Pancreas (tissue), 10 donors: ENCODE measurements at regions not wholly inside any gene's neighbourhood (a gene's known extent, or its start where the extent isn't known, plus 50 kb on each side); places are given as distances from the start of the nearest gene placed in this dataset.
A peak's percentile ranks its signal among the peaks of the same experiment; 100 is the strongest.

Experiments
- ATAC-seq, 4 donors: fragments of 200-7000 bp; cut with Tn5 transposase; one replicate each; pipeline versions ENCODE4 v1.8.0 to v1.9.1; 2020; ENCODE audit warnings: mild to moderate bottlenecking in 4 of 4, moderate library complexity in 4 of 4
- DNase-seq, 6 donors: peaks; one replicate each; pipeline ENCODE4 v3.0.0-alpha.2; 2020
- FAIRE-seq: peaks from 2 replicates; lab custom pipeline; 2012; peaks lifted over from hg19 to GRCh38; lab: Jason Lieb, UNC
- H3K27ac ChIP-seq, 4 donors: fragments of 200-600 bp; sonication (generic); 1 replicate in 3 of 4; 2 replicates in 1 of 4; pipeline versions ENCODE4 v1.5.0 to v1.8.0; 2020
- H3K27me3 ChIP-seq, 4 donors: fragments of 200-600 bp; one replicate each; pipeline ENCODE4 v1.8.0; 2021
- H3K36me3 ChIP-seq, 3 donors: fragments of 200-600 bp; sonication (generic) in 1 of 3; one replicate each; pipeline versions ENCODE4 v1.5.0 to v1.8.0; 2020 to 2021
- H3K4me1 ChIP-seq, 3 donors: fragments of 200-600 bp; one replicate each; pipeline ENCODE4 v1.8.0; 2021
- H3K4me3 ChIP-seq, 4 donors: fragments of 200-600 bp; sonication (generic) in 2 of 4; one replicate each; pipeline versions ENCODE4 v1.5.0 to v1.8.0; 2020 to 2021
- H3K9me3 ChIP-seq, 4 donors: fragments of 200-600 bp; one replicate each; pipeline ENCODE4 v1.8.0; 2021
- WGBS, 2 donors: extraction: QIAGEN DNeasy Blood & Tissue Kit; methylation state at CpG; one replicate each; pipeline ENCODE4 v1.1.7; 2013; 5-methylcytosine and 5-hydroxymethylcytosine counted together
- intact Hi-C, 3 donors: fragments of 100-400 bp; cut with DNase I; formaldehyde crosslinking; loops; one replicate each; pipeline versions ENCODE4 v1.11.1 to v1.14.2; 2022
- TF ChIP-seq, protein P1 (sequence below), 4 donors: fragments of 200-600 bp; sonication (generic) in 3 of 4; IDR thresholded peaks; one replicate each; pipeline versions ENCODE4 v1.5.0 to v1.8.0; 2021; ENCODE audit warnings: antibody characterized with exemption in 4 of 4
- donor health status: healthy with polysubstance abuse.
- donor health status: DM: no; HTN: no; CAD: no; lungs with moderate emphysema.
- donor health status: DM: no; HTN: no; CAD: no.
- donor health status: control.
- donor health status: control.
- donor health status: Bipolar disorder and iron deficiency.
- donor health status: DM: yes; HTN: yes; CAD: no.
- donor health status: DM: no; HTN: no; CAD: no.
- donor health status: DM: no; HTN: no; CAD: no.
- donor health status: DM: yes; HTN: yes; CAD: no.

DNA sequence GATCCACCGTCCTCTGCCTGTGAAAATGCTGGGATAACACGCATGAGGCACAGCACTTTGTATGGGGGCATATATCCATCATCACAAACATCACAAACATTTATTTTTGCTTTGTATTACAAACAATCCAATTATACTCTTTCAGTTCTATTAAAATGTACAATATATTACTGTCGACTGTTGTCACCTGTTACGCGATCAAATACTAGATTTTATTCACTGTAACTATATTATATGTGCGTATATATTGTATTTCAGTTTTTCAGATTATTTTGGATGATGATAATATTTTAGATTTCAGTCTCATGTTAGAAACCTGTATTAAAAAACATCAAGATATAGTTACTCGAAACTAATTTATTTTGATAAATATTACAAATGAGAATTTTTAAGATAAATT is 998.3 kb downstream of the EFNB2 start:
- TF ChIP-seq, protein P1, sequence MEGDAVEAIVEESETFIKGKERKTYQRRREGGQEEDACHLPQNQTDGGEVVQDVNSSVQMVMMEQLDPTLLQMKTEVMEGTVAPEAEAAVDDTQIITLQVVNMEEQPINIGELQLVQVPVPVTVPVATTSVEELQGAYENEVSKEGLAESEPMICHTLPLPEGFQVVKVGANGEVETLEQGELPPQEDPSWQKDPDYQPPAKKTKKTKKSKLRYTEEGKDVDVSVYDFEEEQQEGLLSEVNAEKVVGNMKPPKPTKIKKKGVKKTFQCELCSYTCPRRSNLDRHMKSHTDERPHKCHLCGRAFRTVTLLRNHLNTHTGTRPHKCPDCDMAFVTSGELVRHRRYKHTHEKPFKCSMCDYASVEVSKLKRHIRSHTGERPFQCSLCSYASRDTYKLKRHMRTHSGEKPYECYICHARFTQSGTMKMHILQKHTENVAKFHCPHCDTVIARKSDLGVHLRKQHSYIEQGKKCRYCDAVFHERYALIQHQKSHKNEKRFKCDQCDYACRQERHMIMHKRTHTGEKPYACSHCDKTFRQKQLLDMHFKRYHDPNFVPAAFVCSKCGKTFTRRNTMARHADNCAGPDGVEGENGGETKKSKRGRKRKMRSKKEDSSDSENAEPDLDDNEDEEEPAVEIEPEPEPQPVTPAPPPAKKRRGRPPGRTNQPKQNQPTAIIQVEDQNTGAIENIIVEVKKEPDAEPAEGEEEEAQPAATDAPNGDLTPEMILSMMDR (IDR thresholded peaks at IDR 0.05) = no peak
- no peak overlapping the region for H3K4me3 ChIP-seq
- H3K9me3 ChIP-seq = no peaks in the 10 kb centered on the region
- no peaks in the 10 kb centered on the region for H3K4me1 ChIP-seq
- no peaks in the 10 kb centered on the region for H3K36me3 ChIP-seq
- intact Hi-C loops = no loop called here
- no peak overlapping the region for H3K27ac ChIP-seq
- 68 to 77% methylated on average over 7 of the region's 7 CpGs for WGBS, 2 donors
- H3K27me3 ChIP-seq = peaks cover 0 to 5% (median 0%) of the 10 kb centered on the region in 4 donors
- FAIRE-seq (peak; percentile 70), DNase-seq (no peak), ATAC-seq (no peak)

DNA sequence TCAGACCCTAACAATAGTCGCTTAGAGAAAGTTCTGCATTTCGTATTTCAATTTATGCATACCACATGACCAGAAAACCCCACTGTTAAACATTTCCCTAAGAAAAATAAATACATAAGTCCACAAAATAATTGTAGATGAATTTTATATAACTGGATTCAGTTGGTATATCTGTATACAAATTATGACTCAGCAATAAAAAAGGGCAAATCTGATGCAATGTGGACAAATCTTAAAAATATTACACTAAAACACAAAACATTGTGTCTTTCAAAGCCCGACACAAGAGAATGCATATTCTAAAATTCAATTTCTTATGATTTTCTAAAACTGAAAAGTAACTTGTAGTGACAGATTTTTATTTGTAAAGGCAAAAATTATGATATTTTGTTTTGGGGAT is 1005.0 kb downstream of the EFNB2 start:
- H3K4me1 ChIP-seq = no peaks in the 10 kb centered on the region
- ATAC-seq = no peak
- intact Hi-C loops = no loop called here
- no peak for DNase-seq
- no peaks in the 10 kb centered on the region for H3K9me3 ChIP-seq
- TF ChIP-seq, protein P1 (IDR thresholded peaks at IDR 0.05) = no peak
- H3K4me3 ChIP-seq = no peak overlapping the region
- peaks cover 0 to 4% (median 0%) of the 10 kb centered on the region in 4 donors for H3K27me3 ChIP-seq
- no peaks in the 10 kb centered on the region for H3K36me3 ChIP-seq
- FAIRE-seq = no peak
- 70 to 91% methylated on average over 3 of the region's 3 CpGs for WGBS, 2 donors
- no peak overlapping the region for H3K27ac ChIP-seq

DNA sequence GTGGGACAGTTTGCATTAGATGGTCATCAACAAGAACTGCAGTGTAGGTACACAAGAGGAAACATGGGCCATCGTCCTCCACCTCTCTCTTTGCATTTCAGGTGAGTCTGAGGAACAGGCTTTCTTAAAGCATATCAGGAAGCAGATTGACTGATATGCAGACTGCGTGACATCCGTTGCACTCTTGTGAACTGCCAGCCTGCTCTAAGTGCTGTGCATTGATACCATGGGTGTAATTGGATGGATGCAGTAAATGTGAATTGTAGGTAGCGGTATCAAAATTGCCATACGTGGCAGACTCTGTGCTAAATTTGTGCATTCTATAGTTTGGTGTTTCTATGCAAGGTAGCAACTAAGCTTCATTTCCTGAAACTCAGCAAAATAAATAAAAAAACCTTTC is 1008.3 kb downstream of the EFNB2 start:
- FAIRE-seq (no peak), ATAC-seq (no peak), DNase-seq (no peak)
- Histone ChIP-seq H3K27me3 (no peaks in the 10 kb centered on the region), H3K27ac (no peak overlapping the region), H3K36me3 (no peaks in the 10 kb centered on the region), H3K9me3 (no peaks in the 10 kb centered on the region), H3K4me1 (no peaks in the 10 kb centered on the region), H3K4me3 (no peak overlapping the region)
- TF ChIP-seq, protein P1 (IDR thresholded peaks at IDR 0.05) = no peak
- intact Hi-C loops = no loop called here
- 64 to 75% methylated on average over 5 of the region's 5 CpGs for WGBS, 2 donors

DNA sequence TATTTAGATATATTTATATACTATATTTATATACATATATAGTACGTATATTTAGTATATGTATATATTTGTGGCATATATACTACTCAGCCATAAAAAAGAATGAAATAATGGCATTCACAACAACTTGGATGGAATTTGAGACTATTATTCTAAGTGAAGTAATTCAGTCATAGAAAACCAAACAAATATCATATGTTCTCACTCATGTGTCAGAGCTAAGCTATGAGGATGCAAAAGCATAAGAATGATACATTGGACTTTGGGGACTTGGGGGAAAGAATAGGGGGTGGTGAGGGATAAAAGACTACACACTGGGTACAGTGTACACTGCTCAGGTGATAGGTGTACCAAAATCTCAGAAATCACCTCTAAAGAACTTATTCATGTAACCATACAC is 1015.7 kb downstream of the EFNB2 start:
- intact Hi-C loops = no loop called here
- H3K27me3 ChIP-seq = no peaks in the 10 kb centered on the region
- no peak overlapping the region for H3K27ac ChIP-seq
- no peaks in the 10 kb centered on the region for H3K4me1 ChIP-seq
- no peaks in the 10 kb centered on the region for H3K36me3 ChIP-seq
- FAIRE-seq (no peak), ATAC-seq (no peak), DNase-seq (no peak)
- TF ChIP-seq, protein P1 (IDR thresholded peaks at IDR 0.05) = no peak
- no peaks in the 10 kb centered on the region for H3K9me3 ChIP-seq
- H3K4me3 ChIP-seq = no peak overlapping the region
- 0 to 72% methylated on average over 1 of the region's 1 CpG for WGBS, 2 donors

DNA sequence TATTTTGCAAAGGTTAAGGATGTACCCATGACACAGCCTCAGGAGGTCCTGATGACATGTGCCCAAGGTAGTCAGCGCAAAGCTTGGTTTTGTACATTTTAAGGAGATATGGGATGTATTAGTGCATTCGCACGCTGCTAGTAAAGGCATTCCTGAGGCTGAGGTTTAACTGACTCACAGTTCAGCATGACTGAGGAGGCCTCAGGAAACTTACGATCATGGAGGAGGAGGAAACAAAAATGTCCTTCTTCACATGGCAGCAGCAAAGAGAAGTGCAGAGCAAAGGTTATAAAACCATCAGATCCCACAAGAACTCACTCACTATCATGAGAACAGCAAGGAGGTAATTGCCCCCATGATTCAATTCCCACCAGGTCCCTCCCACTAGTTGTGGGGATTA is 1017.4 kb downstream of the EFNB2 start:
- Histone ChIP-seq H3K4me1 (no peaks in the 10 kb centered on the region), H3K9me3 (no peaks in the 10 kb centered on the region), H3K27me3 (no peaks in the 10 kb centered on the region), H3K36me3 (no peaks in the 10 kb centered on the region), H3K4me3 (no peak overlapping the region), H3K27ac (no peak overlapping the region)
- WGBS, 2 donors = 85 to 95% methylated on average over 4 of the region's 4 CpGs
- ATAC-seq = no peak
- TF ChIP-seq, protein P1 (IDR thresholded peaks at IDR 0.05) = no peak
- DNase-seq = no peak
- FAIRE-seq = no peak
- intact Hi-C loops = no loop called here
